ENCODE measurements at regions not wholly inside any gene's neighbourhood (a gene's known extent, or its start where the extent isn't known, plus 50 kb on each side); places are given as distances from the start of the nearest gene placed in this dataset.

DNA sequence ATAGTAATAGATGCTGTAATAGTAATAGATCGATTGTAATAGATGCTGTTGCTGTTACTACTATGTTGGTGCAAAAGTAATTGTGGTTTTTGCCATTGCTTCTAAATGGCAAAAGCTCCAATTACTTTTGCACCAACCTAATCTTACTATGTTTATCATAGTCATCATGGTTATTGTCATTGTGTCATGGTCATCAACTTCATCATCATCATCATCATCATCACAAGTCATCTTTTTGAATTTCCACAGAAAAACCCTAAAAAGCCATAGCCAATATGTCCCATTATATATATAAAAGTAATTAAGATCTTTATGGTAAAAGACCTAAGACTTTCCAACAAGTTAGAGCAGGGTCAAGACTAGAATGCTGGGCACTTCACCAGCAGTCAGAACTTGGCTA is 435.1 kb upstream of the MARCKS start:
- TF ChIP-seq, protein P1, sequence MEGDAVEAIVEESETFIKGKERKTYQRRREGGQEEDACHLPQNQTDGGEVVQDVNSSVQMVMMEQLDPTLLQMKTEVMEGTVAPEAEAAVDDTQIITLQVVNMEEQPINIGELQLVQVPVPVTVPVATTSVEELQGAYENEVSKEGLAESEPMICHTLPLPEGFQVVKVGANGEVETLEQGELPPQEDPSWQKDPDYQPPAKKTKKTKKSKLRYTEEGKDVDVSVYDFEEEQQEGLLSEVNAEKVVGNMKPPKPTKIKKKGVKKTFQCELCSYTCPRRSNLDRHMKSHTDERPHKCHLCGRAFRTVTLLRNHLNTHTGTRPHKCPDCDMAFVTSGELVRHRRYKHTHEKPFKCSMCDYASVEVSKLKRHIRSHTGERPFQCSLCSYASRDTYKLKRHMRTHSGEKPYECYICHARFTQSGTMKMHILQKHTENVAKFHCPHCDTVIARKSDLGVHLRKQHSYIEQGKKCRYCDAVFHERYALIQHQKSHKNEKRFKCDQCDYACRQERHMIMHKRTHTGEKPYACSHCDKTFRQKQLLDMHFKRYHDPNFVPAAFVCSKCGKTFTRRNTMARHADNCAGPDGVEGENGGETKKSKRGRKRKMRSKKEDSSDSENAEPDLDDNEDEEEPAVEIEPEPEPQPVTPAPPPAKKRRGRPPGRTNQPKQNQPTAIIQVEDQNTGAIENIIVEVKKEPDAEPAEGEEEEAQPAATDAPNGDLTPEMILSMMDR (IDR thresholded peaks at IDR 0.05) = no peak
- ATAC-seq (no peak), DNase-seq (no peak)
- H3K27ac ChIP-seq = no peak overlapping the region
- H3K27me3 ChIP-seq (ENCODE audit: low read depth) = no peaks in the 10 kb centered on the region
- intact Hi-C loops (cut with DNase I) = no loop called here
- no peak overlapping the region for H3K4me3 ChIP-seq
- H3K4me1 ChIP-seq = no peaks in the 10 kb centered on the region
- H3K9me3 ChIP-seq = no peaks in the 10 kb centered on the region
- no peaks in the 10 kb centered on the region for H3K36me3 ChIP-seq

DNA sequence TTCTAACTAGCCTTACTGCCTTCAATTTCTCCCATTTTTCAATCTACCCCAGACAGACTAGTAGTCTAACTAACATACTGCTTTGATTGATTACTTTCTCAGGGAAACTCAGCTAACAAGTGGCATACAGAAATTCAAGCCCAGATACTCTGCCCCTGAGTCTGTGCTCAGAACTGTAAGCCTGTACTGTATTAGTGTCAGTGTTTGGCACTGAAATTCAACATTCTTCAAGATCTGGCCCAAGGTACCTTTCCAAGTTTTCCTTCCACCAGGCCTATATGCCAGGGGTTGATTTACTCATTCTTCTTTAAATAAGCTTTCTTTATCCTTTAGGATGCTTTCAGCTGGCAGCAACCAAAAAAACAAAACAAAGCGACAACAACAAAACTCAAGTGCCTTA is 433.2 kb upstream of the MARCKS start:
- no peak for DNase-seq
- Histone ChIP-seq H3K9me3 (no peaks in the 10 kb centered on the region), H3K36me3 (no peaks in the 10 kb centered on the region)

DNA sequence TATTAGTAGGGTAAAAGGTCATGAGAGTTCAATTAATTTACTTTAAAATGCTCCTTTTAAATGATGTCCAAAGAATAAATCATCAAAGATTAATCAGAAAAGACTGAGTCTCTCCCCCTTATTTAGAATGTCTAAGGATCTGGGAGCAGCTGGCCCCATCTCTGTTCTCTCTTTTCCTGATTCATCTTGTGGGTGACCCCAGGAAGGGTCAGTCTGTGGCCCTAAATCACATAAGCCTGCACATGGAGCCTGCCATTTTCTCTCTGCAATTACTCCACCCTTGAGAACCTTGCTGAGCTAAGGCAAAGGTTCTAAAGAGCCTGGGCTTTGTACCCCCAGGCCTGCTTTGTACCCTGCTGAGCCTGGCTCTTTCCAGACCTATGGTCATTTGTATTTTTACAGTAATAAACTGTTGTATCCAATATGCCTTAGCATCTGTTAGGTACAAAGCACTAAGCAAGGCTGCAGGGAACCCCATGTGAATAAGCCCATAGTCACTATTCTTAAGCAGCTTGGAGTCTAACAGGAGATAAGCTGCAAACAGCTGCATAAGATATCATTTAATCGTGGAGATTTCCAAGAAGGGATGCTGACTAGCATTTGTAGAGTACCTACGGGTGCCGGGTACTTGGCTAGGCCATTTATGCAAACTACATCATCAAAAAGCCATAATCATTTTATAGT is 431.0 kb upstream of the MARCKS start:
- no peaks in the 10 kb centered on the region for H3K36me3 ChIP-seq
- H3K27me3 ChIP-seq (ENCODE audit: low read depth) = no peaks in the 10 kb centered on the region
- no peaks in the 10 kb centered on the region for H3K9me3 ChIP-seq
- intact Hi-C loops (cut with DNase I) = no loop called here
- H3K27ac ChIP-seq = no peak overlapping the region
- ATAC-seq (no peak), DNase-seq (no peak)
- H3K4me1 ChIP-seq = no peaks in the 10 kb centered on the region
- H3K4me3 ChIP-seq = no peak overlapping the region
- TF ChIP-seq, protein P1 (IDR thresholded peaks at IDR 0.05) = no peak

More for the DNA sequence above, 433.2 kb upstream of the MARCKS start:
- H3K27ac ChIP-seq = no peak overlapping the region
- no peaks in the 10 kb centered on the region for H3K4me1 ChIP-seq
- no peak overlapping the region for H3K4me3 ChIP-seq
- intact Hi-C loops (cut with DNase I) = no loop called here
- TF ChIP-seq, protein P1 (IDR thresholded peaks at IDR 0.05) = no peak
- ATAC-seq = no peak
- no peaks in the 10 kb centered on the region for H3K27me3 ChIP-seq (ENCODE audit: low read depth)

DNA sequence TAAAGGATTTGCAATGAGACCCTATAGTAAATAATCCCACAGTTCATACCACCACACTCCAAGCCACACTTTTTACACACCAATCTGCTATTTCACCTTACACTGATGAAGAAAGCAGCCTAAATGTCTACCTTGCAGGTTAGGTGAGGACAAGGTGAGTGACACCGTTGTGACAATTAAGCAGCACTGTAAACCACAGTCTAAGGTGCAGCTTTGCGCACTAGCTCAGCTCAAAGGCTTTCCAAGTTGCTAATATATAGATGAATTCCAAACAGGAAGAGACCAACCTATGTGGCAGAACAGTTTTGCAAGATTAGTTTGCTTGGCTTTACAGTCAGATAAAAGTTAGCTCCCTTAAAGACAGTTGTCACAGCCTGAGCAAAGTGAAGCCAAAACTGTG is 429.5 kb upstream of the MARCKS start:
- Histone ChIP-seq H3K4me3 (no peak overlapping the region), H3K27ac (no peak overlapping the region), H3K36me3 (no peaks in the 10 kb centered on the region), H3K9me3 (no peaks in the 10 kb centered on the region), H3K4me1 (peaks cover 5% of the 10 kb centered on the region), H3K27me3 (ENCODE audit: low read depth) (no peaks in the 10 kb centered on the region)
- intact Hi-C loops (cut with DNase I) = no loop called here
- DNase-seq (no peak), ATAC-seq (no peak)
- TF ChIP-seq, protein P1 (IDR thresholded peaks at IDR 0.05) = no peak

DNA sequence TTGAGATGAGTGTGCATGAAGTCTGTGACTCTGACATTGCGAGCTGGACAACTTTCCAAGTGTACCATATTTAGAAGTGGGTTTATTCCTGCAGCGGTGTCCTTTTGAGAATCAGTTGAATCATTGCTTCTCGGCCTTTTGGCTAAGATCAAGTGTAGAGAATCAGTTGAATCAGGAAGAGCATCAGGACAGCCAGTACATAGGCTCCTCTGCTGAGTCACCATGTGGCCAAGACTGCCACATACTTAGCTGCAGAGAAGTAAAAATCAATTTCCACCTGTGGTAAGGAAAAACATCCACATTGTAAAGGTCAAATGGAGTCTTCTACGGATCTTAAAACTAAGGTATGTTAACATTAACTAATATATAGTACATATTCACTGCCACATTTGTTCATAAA is 428.4 kb upstream of the MARCKS start:
- DNase-seq (no peak), ATAC-seq (no peak)
- intact Hi-C loops (cut with DNase I) = no loop called here
- H3K36me3 ChIP-seq = no peaks in the 10 kb centered on the region
- H3K9me3 ChIP-seq = no peaks in the 10 kb centered on the region
- H3K4me1 ChIP-seq = peaks cover 16% of the 10 kb centered on the region
- no peaks in the 10 kb centered on the region for H3K27me3 ChIP-seq (ENCODE audit: low read depth)
- H3K27ac ChIP-seq = no peak overlapping the region
- H3K4me3 ChIP-seq = no peak overlapping the region
- TF ChIP-seq, protein P1 (IDR thresholded peaks at IDR 0.05) = no peak
